T-helper 2 cell treated with Interferon-gamma antibody and Interleukin-4, amounts not matched to agents 5 μg/mL and 100 μg/mL, for 36 hours (primary cell): ENCODE measurements at regions not wholly inside any gene's neighbourhood (a gene's known extent, or its start where the extent isn't known, plus 50 kb on each side); places are given as distances from the start of the nearest gene placed in this dataset.
"Not testable (repeated sequence)": the region's sequence is repeated elsewhere in the genome, so short reads cannot be mapped to it uniquely, and the experiment has no call there.

Experiments
- DNase-seq: peaks from one replicate; pipeline ENCODE4 v3.0.0; 2021; ENCODE audit warnings: low spot score
- H3K27ac Mint-ChIP-seq: one replicate; pipeline ENCODE4 v1.8.0; 2021; ENCODE audit warnings: mild to moderate bottlenecking, mixed read lengths
- H3K27me3 Mint-ChIP-seq: one replicate; pipeline ENCODE4 v1.8.0; 2021; ENCODE audit warnings: low read depth, mixed read lengths
- H3K36me3 Mint-ChIP-seq: one replicate; pipeline ENCODE4 v1.8.0; 2021; ENCODE audit warnings: low read depth, mixed read lengths
- H3K4me1 Mint-ChIP-seq: one replicate; pipeline ENCODE4 v1.8.0; 2021; ENCODE audit warnings: low read depth, mixed read lengths
- H3K4me3 Mint-ChIP-seq: one replicate; pipeline ENCODE4 v1.8.0; 2022; ENCODE audit warnings: mild to moderate bottlenecking, moderate library complexity, mixed read lengths
- H3K9me3 Mint-ChIP-seq: one replicate; pipeline ENCODE4 v1.8.0; 2021; ENCODE audit warnings: mixed read lengths

DNA sequence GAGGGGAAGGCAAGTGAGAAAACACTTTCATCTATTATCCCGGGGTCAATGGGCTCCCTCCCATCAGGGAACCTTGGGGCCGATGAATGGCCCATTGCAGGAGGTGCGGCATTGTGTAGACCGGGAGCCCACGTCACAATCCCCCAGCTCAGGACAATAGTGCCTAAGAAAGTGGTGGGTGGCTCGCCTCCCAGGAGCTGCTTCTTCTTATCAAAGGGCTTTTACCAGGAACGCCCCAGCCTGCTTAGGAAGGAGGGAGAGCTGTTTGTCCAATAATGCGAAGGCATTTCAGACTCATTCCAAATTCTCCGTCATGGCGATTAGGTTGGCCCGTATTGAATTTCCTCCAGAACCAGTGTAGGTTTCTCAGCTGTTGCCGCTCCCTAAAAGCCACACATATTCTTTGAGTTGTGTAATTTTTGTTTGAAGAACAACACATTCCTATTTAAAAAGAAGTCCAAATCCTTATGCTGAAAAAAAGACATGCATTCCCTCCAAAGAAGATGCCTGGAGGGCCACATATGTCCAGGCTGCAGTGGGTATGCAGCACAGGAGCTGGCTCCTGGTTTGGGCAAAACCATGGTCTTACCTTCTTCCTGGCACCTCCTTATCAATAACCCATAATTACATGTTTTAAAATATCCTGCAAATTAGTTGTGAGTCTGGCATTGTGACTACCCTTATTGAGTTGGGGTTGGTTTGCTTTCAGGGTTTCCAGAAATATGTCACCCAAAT lies 264.7 kb downstream of the MYCN start:
- H3K36me3 Mint-ChIP-seq, result no peaks in the 10 kb centered on the region
- H3K4me1 Mint-ChIP-seq, result no peaks in the 10 kb centered on the region
- no peaks in the 10 kb centered on the region for H3K27me3 Mint-ChIP-seq
- H3K4me3 Mint-ChIP-seq, result no peak overlapping the region
- no peak overlapping the region for H3K27ac Mint-ChIP-seq
- H3K9me3 Mint-ChIP-seq, result no peaks in the 10 kb centered on the region
- no peak for DNase-seq

DNA sequence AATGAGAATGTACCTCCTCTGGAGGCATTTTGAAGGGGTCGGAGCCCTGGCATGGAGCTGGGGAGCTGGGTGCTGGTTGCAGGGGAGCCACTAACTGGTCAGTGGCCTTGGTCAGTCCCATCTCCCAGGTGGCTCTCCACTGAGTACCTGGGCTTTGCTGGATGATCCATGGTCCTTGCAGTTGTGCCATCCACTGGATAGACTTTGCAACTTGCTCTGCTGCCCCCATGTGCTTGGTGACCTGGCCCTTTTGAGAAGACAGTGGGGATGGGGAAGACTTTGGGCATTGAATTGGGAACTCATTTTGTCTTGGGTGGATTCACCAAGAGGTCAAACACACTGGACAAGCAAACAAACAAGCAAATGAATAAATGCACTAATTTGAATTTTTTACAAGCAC lies 263.9 kb downstream of the MYCN start:
- H3K27me3 Mint-ChIP-seq, result no peaks in the 10 kb centered on the region
- H3K4me1 Mint-ChIP-seq, result no peaks in the 10 kb centered on the region
- H3K36me3 Mint-ChIP-seq, result no peaks in the 10 kb centered on the region
- H3K4me3 Mint-ChIP-seq, result no peak overlapping the region
- H3K27ac Mint-ChIP-seq, result no peak overlapping the region
- H3K9me3 Mint-ChIP-seq, result no peaks in the 10 kb centered on the region
- DNase-seq, result no peak

DNA sequence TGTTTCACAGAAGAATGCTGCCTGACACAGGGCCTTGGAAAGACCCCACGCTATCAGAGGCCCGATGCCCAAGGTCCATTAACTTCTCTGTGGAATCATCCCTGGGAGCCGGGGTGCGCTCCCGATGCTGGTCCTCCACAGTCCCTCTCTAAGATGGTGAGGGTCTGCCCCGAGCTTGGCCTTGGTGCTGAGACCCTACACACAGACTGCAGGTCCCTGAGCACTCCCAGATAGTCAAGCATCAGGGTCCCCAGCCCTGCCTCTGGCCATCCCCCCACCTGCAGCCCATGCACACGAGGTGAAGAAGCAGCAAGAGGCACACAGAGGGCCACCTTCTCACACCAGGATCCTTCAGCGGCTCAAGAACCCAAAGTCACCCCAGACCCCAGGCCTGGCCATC lies 263.3 kb downstream of the MYCN start:
- Mint-ChIP-seq H3K36me3 (no peaks in the 10 kb centered on the region), H3K4me1 (no peaks in the 10 kb centered on the region), H3K9me3 (no peaks in the 10 kb centered on the region), H3K4me3 (no peak overlapping the region), H3K27ac (no peak overlapping the region), H3K27me3 (no peaks in the 10 kb centered on the region)
- no peak for DNase-seq

DNA sequence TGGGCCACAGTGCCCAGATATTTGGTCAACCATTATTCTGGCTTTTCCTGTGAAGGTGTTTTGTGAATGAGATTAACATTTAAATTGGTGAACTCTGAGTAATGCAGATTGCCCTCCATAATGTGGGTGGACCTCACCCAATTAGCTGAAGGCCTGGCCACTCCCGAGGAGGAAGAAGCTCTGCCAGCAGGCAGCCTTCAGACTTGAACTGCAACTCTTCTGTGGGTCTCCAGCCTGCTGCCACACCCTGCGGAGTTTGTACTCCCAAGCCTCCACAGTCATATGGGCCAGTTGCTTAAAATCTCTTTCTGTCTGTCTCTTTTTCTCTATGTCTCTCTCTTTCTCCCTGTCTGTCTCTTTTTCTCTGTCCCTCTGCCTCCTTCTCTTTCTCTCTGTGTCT lies 262.7 kb downstream of the MYCN start:
- Mint-ChIP-seq H3K36me3 (no peaks in the 10 kb centered on the region), H3K4me3 (no peak overlapping the region)

DNA sequence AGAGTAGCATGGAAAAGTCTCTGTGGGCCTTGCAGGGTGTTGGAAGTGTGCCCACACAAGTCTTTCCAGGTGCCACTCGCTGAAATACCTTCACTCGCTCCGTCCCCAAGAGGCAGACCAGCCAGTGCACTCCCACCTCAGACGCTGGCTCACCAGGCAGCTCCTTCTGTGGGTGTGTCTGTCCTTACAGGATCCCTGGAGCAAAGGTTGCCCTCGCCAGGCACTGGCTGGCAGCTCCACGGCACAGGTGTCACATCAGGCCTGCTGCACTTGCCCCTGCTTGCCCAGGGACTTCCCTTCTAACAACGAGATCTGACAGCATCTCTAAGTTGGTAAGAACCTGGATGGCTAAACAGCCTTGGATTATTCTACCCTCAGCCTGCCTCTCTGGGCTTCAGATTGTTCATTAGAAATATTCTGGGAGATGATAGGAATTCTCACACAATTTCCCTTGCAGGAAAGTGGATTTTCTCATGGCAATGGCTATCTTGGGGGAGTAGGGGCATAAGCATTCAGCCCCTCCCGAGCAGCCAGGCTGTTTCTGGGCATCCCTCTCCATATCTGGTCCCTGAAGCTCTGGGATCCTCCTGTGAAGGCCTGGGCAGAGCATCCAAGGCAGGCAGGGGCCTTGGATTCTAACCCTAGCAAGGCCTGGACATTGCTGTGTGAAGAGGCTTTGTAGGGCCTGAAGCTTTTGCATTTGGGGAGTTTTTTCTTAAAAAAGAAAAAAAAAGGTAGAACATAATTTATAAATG lies 262.1 kb downstream of the MYCN start:
- no peak for DNase-seq
- Mint-ChIP-seq H3K36me3 (no peaks in the 10 kb centered on the region), H3K4me1 (no peaks in the 10 kb centered on the region), H3K9me3 (no peaks in the 10 kb centered on the region), H3K4me3 (no peak overlapping the region), H3K27ac (no peak overlapping the region), H3K27me3 (no peaks in the 10 kb centered on the region)

More for the DNA sequence above, 262.7 kb downstream of the MYCN start:
- DNase-seq, result no peak
- Mint-ChIP-seq H3K27ac (no peak overlapping the region), H3K9me3 (no peaks in the 10 kb centered on the region), H3K4me1 (no peaks in the 10 kb centered on the region), H3K27me3 (no peaks in the 10 kb centered on the region)

DNA sequence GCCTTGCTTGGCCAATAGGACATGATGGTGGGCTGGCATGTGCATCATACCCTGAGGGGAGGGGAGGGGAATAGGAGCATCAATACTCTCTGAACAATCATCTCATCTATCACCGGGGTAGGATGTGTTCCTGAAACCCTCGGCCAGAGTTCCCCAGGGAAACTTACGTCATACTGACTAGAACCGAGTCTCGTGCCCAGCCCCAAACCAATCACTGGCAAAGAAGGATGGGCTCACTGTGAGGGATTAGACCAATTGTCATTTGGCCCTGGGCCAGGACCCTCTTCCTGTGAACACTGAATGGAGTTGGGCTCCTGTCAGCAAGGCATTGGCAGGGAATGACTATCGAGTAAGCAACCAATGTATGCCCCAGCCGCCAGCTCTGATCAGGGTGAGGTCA lies 261.5 kb downstream of the MYCN start:
- Mint-ChIP-seq H3K36me3 (no peaks in the 10 kb centered on the region), H3K27ac (no peak overlapping the region), H3K27me3 (no peaks in the 10 kb centered on the region), H3K4me1 (no peaks in the 10 kb centered on the region), H3K9me3 (no peaks in the 10 kb centered on the region), H3K4me3 (no peak overlapping the region)
- DNase-seq, result no peak

DNA sequence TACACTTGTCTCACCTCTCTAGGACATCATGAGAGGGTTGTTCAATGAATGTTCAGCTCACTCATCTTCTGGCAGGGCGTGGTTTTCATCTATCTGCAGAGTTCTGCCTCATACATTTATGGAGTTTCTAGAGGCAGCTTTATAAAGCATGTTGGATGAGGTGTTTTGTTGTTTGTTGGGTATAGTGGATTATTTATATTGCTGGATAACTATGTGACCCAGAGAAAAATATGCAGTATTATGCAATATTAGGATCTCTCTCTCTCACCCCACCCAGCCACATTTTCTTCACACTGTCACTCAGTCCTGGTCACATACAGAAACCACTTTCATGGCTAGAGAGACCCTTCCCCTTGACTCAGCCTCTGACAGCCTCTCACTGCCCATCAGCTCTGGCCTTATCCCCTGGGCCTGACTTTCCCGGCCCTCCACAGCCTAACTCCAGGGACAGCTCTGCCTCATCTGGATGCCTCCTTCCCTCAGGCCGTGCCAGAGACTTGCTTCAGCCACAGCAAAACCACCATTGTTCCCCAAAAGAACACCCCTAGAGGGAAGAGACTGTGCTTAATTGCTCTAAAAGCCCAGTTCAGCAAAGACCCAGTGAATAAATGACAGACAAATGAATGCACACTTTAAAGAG lies 260.3 kb downstream of the MYCN start:
- no peaks in the 10 kb centered on the region for H3K27me3 Mint-ChIP-seq
- no peaks in the 10 kb centered on the region for H3K36me3 Mint-ChIP-seq
- DNase-seq, result no peak
- no peaks in the 10 kb centered on the region for H3K9me3 Mint-ChIP-seq
- H3K27ac Mint-ChIP-seq, result no peak overlapping the region
- H3K4me3 Mint-ChIP-seq, result no peak overlapping the region
- no peaks in the 10 kb centered on the region for H3K4me1 Mint-ChIP-seq

DNA sequence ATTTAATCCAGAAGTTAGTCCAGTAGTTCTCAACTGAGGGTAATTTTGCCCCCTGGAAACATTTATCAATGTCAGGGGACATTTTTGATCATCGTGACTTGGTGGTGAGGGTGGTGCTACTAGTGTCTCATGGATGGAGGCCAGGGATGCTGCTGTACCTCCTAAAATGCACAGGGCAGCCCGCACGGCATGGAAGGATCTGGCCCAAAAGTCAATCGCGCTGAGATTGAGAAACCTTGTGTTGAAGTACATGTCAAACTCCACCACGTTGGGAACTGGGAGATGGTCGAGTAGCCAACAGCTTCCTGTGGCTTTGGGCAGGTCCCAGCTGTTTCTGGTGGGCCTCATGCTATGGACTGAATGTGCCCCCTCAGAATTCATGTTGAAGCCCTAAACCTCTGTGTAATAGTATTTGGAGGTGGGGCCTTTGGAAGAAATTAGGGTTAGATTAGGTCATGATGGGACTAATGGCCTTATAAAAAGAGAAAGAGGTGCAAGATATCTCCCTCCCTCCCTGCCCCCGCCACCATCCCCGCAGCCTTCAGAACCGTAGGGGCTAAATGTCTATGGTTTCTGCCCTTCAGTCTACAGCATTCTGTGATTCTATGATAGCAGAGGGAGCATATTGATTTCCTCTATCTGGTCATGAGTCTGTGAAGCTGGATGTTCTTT lies 259.7 kb downstream of the MYCN start:
- no peak for DNase-seq
- Mint-ChIP-seq H3K27me3 (no peaks in the 10 kb centered on the region), H3K36me3 (no peaks in the 10 kb centered on the region), H3K4me1 (no peaks in the 10 kb centered on the region), H3K4me3 (no peak overlapping the region), H3K9me3 (no peaks in the 10 kb centered on the region), H3K27ac (no peak overlapping the region)

DNA sequence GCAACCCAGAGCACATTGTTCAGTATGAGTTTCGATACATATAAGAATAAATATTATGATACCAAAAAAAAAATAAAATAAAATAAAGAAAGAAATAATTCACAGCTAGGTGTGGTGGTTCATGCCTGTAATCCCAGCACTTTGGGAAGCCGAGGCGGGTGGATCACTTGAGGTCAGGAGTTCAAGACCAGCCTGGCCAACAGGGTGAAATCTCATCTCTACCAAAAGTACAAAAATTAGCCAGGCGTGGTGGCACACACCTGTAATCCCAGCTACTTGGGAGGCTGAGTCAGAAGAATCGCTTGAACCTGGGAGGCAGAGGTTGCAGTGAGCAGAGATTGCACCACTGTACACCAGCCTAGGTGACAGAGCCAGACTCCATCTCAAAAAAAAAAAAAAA lies 258.9 kb downstream of the MYCN start:
- H3K9me3 Mint-ChIP-seq, H3K27ac Mint-ChIP-seq, H3K4me1 Mint-ChIP-seq, H3K4me3 Mint-ChIP-seq, H3K27me3 Mint-ChIP-seq, H3K36me3 Mint-ChIP-seq, DNase-seq: not testable (repeated sequence)

DNA sequence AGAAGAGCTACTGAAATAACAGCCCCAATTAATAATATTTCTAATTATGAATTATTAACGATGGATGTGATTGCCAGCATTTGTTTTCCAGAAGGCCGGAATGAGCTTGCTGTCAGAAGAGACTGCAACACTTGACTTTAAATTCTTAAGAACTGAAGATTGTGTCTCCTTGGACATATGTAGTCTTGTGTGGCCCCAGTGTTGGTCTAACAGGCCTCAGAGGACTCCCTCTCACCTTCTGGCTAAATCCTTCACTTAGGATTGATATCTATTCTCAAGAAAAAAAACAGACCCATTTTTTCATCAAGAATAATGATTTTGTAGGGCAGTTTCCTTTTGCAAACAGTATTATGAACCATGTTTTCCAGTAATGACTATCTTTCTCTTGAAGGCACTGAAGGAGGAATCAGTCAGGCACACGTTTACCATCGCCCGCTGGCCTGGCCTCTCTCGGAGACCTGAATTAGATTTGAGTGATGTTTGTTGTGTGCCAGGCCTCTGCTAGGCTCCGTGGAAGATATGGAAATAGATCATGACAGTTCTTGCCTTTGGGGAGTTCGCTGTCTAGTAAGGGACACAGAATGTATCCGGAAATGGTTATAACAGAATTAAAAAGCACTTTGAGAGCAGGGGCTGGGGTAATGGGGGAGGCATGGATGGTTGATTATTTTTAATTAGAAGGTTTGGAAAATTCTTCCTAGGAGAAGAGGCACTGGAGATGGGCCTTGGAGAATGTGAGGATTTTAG lies 258.0 kb downstream of the MYCN start:
- no peaks in the 10 kb centered on the region for H3K9me3 Mint-ChIP-seq

DNA sequence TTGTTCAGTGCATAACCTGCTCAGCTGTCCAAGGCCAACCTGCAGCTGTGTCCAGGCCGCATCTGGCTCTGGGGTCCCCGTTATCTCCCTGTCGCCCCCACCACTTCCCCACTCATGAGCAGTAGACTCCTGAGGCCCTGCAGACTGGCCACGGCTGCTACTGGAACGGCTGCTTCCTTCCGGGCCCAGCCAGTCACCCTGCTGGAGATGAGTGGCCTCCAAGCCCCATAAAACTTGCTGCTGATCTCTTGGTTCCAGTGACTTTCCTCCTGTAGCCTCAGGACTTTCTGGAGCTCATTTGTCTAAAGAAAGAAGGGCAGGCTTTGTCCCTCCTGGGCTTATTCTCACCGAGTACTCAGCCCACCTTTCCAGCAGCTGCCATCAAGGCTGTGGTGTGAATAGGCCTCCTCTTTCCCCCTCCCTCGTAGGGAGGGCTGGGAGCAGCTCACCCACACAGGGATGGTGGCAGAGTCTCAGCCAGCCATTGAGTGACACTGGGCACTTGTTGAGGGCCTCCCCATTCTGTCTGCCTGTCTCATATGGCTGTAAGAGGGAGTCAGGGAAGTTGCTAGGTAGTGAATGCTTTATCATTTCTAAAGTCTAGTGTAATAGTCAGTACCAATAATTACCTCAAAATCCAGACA lies 257.3 kb downstream of the MYCN start:
- DNase-seq, result no peak
- H3K9me3 Mint-ChIP-seq, result no peaks in the 10 kb centered on the region
- no peaks in the 10 kb centered on the region for H3K4me1 Mint-ChIP-seq
- H3K4me3 Mint-ChIP-seq, result no peak overlapping the region
- no peak overlapping the region for H3K27ac Mint-ChIP-seq
- H3K27me3 Mint-ChIP-seq, result no peaks in the 10 kb centered on the region
- no peaks in the 10 kb centered on the region for H3K36me3 Mint-ChIP-seq

More for the DNA sequence above, 258.0 kb downstream of the MYCN start:
- H3K4me3 Mint-ChIP-seq, result no peak overlapping the region
- H3K27me3 Mint-ChIP-seq, result no peaks in the 10 kb centered on the region
- DNase-seq, result no peak
- no peaks in the 10 kb centered on the region for H3K4me1 Mint-ChIP-seq
- H3K27ac Mint-ChIP-seq, result no peak overlapping the region
- H3K36me3 Mint-ChIP-seq, result no peaks in the 10 kb centered on the region

DNA sequence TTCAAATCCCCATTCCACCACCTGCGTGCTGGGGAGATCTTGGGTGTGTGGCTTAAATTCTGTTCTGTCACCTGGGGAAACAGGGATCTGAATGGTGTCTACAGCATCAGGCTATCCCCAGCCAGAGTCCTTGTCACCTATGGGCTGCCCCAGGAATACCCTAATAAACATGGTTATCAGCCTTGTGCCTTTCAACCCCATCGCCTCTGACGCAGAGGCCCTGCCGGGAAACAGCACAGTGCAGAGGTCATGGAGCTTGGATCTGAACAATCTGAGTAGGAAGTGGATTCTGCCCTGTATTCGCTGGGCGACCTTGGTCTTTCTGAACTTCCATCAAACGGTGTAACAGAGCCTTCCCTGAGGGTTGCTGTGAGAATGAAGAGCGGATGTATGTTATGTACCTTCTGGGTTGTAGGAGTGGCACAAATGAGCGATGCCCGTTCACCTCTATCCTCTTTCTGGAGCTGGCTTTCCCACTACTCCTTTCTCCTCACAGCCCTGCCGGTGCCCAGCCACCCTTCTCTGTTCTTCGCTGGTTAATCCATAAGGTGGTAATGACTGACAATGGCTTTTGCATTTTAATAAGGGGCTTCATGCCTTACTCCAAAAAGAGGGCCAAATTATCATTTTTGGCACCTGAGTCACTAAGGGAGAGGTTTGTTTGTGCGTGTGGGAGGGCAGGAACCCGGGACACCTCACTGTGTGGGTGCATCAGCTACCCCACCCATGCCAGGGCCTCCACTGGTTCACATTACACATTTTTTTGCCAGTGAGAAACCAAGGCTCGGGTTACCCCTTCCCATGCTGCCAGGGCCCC lies 256.5 kb downstream of the MYCN start:
- no peaks in the 10 kb centered on the region for H3K4me1 Mint-ChIP-seq
- no peaks in the 10 kb centered on the region for H3K9me3 Mint-ChIP-seq
- H3K36me3 Mint-ChIP-seq, result no peaks in the 10 kb centered on the region
- H3K4me3 Mint-ChIP-seq, result no peak overlapping the region
- no peak for DNase-seq
- H3K27me3 Mint-ChIP-seq, result no peaks in the 10 kb centered on the region
- H3K27ac Mint-ChIP-seq, result no peak overlapping the region
